PC-9 (cell line): ENCODE measurements at regions not wholly inside any gene's neighbourhood (a gene's known extent, or its start where the extent isn't known, plus 50 kb on each side); places are given as distances from the start of the nearest gene placed in this dataset.

Source experiments
- BruUV-seq: library from RNA; stranded (reverse); fragments of 400-500 nt; replicated peaks from 2 replicates; lab custom pipeline; 2021; lab: Mats Ljungman, UMichigan
- CTCF ChIA-PET: fragments of 300-600 bp; sonication (Branson Sonifier 250); formaldehyde crosslinking; loops from one replicate; lab custom pipeline; 2022; ENCODE audit warnings: antibody characterized with exemption; lab: Charles Lee
- POLR2A ChIA-PET: fragments of 300-600 bp; sonication (Branson Sonifier 250); formaldehyde crosslinking; loops from one replicate; lab custom pipeline; 2022; ENCODE audit warnings: antibody characterized with exemption; ENCODE audit not compliant: unreplicated experiment; lab: Charles Lee
- DNase-seq, 2 experiments: peaks; one replicate each; pipeline versions ENCODE4 v3.0.0 to v3.0.0-alpha.2; 2015 to 2022; ENCODE audit warnings: mixed read lengths in 1 of 2
- H2AFZ ChIP-seq: fragments of 200-600 bp; sonication (generic); 2 replicates; pipeline ENCODE4 v1.8.1; 2017; ENCODE audit warnings: antibody characterized with exemption
- H3F3A ChIP-seq: fragments of 200-600 bp; sonication (generic); 2 replicates; pipeline ENCODE4 v1.8.1; 2017; ENCODE audit warnings: antibody characterized with exemption, mild to moderate bottlenecking, low read depth; ENCODE audit not compliant: insufficient read depth
- H3K27ac ChIP-seq: fragments of 200-600 bp; sonication (generic); 2 replicates; pipeline ENCODE4 v1.6.1; 2016; ENCODE audit warnings: mixed run types
- H3K27me3 ChIP-seq: fragments of 200-600 bp; sonication (generic); 2 replicates; pipeline ENCODE4 v1.6.1; 2016; ENCODE audit warnings: low read depth, mixed run types; ENCODE audit not compliant: insufficient read depth
- H3K36me3 ChIP-seq: fragments of 200-600 bp; sonication (generic); 2 replicates; pipeline ENCODE4 v1.6.1; 2016; ENCODE audit warnings: low read depth, mixed run types
- H3K4me1 ChIP-seq: fragments of 200-600 bp; sonication (generic); replicated peaks from 2 replicates; pipeline ENCODE4 v1.6.1; 2016; ENCODE audit warnings: mixed run types; ENCODE audit not compliant: insufficient read depth
- H3K4me2 ChIP-seq: fragments of 200-600 bp; sonication (generic); 2 replicates; pipeline ENCODE4 v1.6.1; 2017; ENCODE audit warnings: mixed run types
- H3K4me3 ChIP-seq: fragments of 200-600 bp; sonication (generic); 2 replicates; pipeline ENCODE4 v1.6.1; 2016; ENCODE audit warnings: mixed run types
- H3K79me2 ChIP-seq: fragments of 200-600 bp; sonication (generic); 2 replicates; pipeline ENCODE4 v1.6.1; 2017; ENCODE audit warnings: low read depth, mixed run types
- H3K9me2 ChIP-seq: fragments of 200-600 bp; sonication (generic); 2 replicates; pipeline ENCODE4 v1.8.1; 2017; ENCODE audit warnings: mild to moderate bottlenecking; ENCODE audit not compliant: insufficient read depth
- H3K9me3 ChIP-seq: fragments of 200-600 bp; sonication (generic); 2 replicates; pipeline ENCODE4 v1.8.1; 2016; ENCODE audit warnings: low read depth; ENCODE audit not compliant: insufficient read depth
- H4K20me1 ChIP-seq: fragments of 200-600 bp; sonication (generic); 2 replicates; pipeline ENCODE4 v1.8.1; 2017; ENCODE audit not compliant: insufficient read depth
- CTCF ChIP-seq: fragments of 200-600 bp; sonication (generic); conservative IDR thresholded peaks from 2 replicates; pipeline ENCODE4 v1.6.1; 2017; ENCODE audit warnings: mixed run types, antibody characterized with exemption, mild to moderate bottlenecking, moderate library complexity
- EZH2 ChIP-seq: fragments of 200-600 bp; sonication (generic); IDR thresholded peaks from 2 replicates; pipeline ENCODE4 v1.8.0; 2017; ENCODE audit warnings: antibody characterized with exemption, low read depth
- intact Hi-C: fragments of 100-400 bp; cut with micrococcal nuclease; formaldehyde crosslinking; loops from one replicate; pipeline ENCODE4 v1.10.0; 2022; ENCODE audit not compliant: unreplicated experiment

- TF ChIP-seq EZH2, result no peak
- TF ChIP-seq CTCF, result no peak
- Histone ChIP-seq H3K4me1 (peaks cover 14% of the 10 kb centered on the region), H3F3A (no peaks in the 10 kb centered on the region), H3K4me2 (no peak overlapping the region), H2AFZ (no peak overlapping the region), H3K36me3 (no peaks in the 10 kb centered on the region), H3K79me2 (no peaks in the 10 kb centered on the region), H3K27ac (no peak overlapping the region), H3K9me2 (no peaks in the 10 kb centered on the region), H3K27me3 (no peaks in the 10 kb centered on the region), H3K4me3 (no peak overlapping the region), H4K20me1 (no peaks in the 10 kb centered on the region), H3K9me3 (no peaks in the 10 kb centered on the region)
- CTCF ChIA-PET, result no interaction called here
- intact Hi-C loops, result no loop called here
- no peak for DNase-seq
- BruUV-seq, result no TSS peak
- POLR2A ChIA-PET, result no interaction called here
These were observed 61.5 kb upstream of the MAGEB2 start for GRCh38 chrX:30153881-30154260.

- no peak overlapping the region for H3K4me3 ChIP-seq
- DNase-seq, result no peak
- H3K9me3 ChIP-seq, result no peaks in the 10 kb centered on the region
- H2AFZ ChIP-seq, result no peak overlapping the region
- no peaks in the 10 kb centered on the region for H3K27me3 ChIP-seq
- H3K79me2 ChIP-seq, result no peaks in the 10 kb centered on the region
- CTCF ChIA-PET, result no interaction called here
- H3K4me2 ChIP-seq, result no peak overlapping the region
- H3K4me1 ChIP-seq, result no peaks in the 10 kb centered on the region
- no peak for TF ChIP-seq CTCF
- TF ChIP-seq EZH2, result no peak
- H3K27ac ChIP-seq, result no peak overlapping the region
- no peaks in the 10 kb centered on the region for H3K36me3 ChIP-seq
- BruUV-seq, result no TSS peak
- intact Hi-C loops, result no loop called here
- H4K20me1 ChIP-seq, result no peaks in the 10 kb centered on the region
- POLR2A ChIA-PET, result no interaction called here
- no peaks in the 10 kb centered on the region for H3F3A ChIP-seq
- no peaks in the 10 kb centered on the region for H3K9me2 ChIP-seq
These were observed 59.4 kb upstream of the MAGEB2 start for GRCh38 chrX:30156009-30156408.

- no TSS peak for BruUV-seq
- POLR2A ChIA-PET, result no interaction called here
- intact Hi-C loops, result no loop called here
- H3K27me3 ChIP-seq, result no peaks in the 10 kb centered on the region
- H3K4me1 ChIP-seq, result no peaks in the 10 kb centered on the region
- H4K20me1 ChIP-seq, result no peaks in the 10 kb centered on the region
- no peaks in the 10 kb centered on the region for H3K79me2 ChIP-seq
- H3K36me3 ChIP-seq, result no peaks in the 10 kb centered on the region
- no peak overlapping the region for H3K27ac ChIP-seq
- no peak overlapping the region for H3K4me3 ChIP-seq
- no peak for DNase-seq
- H2AFZ ChIP-seq, result no peak overlapping the region
- no peaks in the 10 kb centered on the region for H3F3A ChIP-seq
- no peaks in the 10 kb centered on the region for H3K9me3 ChIP-seq
- TF ChIP-seq CTCF (no peak), EZH2 (no peak)
- no peak overlapping the region for H3K4me2 ChIP-seq
- CTCF ChIA-PET, result no interaction called here
- no peaks in the 10 kb centered on the region for H3K9me2 ChIP-seq
These were observed 58.3 kb upstream of the MAGEB2 start for GRCh38 chrX:30156880-30157560.
